ENCODE measurements at regions not wholly inside any gene's neighbourhood (a gene's known extent, or its start where the extent isn't known, plus 50 kb on each side); places are given as distances from the start of the nearest gene placed in this dataset.

- TF ChIP-seq POLR2A (IDR thresholded peaks at IDR 0.05) (no peak), POLR2AphosphoS5 (IDR thresholded peaks at IDR 0.05) (no peak), EP300 (IDR thresholded peaks at IDR 0.05) (no peak)
- TF ChIP-seq, protein P1, sequence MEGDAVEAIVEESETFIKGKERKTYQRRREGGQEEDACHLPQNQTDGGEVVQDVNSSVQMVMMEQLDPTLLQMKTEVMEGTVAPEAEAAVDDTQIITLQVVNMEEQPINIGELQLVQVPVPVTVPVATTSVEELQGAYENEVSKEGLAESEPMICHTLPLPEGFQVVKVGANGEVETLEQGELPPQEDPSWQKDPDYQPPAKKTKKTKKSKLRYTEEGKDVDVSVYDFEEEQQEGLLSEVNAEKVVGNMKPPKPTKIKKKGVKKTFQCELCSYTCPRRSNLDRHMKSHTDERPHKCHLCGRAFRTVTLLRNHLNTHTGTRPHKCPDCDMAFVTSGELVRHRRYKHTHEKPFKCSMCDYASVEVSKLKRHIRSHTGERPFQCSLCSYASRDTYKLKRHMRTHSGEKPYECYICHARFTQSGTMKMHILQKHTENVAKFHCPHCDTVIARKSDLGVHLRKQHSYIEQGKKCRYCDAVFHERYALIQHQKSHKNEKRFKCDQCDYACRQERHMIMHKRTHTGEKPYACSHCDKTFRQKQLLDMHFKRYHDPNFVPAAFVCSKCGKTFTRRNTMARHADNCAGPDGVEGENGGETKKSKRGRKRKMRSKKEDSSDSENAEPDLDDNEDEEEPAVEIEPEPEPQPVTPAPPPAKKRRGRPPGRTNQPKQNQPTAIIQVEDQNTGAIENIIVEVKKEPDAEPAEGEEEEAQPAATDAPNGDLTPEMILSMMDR (IDR thresholded peaks at IDR 0.05), result no peak
Measured at GRCh38 chr3:74510261-74510818, 104.1 kb downstream of the CNTN3 start.

Measured in stomach (tissue), 4 donors.